ENCODE measurements at regions not wholly inside any gene's neighbourhood (a gene's known extent, or its start where the extent isn't known, plus 50 kb on each side); places are given as distances from the start of the nearest gene placed in this dataset.

DNA sequence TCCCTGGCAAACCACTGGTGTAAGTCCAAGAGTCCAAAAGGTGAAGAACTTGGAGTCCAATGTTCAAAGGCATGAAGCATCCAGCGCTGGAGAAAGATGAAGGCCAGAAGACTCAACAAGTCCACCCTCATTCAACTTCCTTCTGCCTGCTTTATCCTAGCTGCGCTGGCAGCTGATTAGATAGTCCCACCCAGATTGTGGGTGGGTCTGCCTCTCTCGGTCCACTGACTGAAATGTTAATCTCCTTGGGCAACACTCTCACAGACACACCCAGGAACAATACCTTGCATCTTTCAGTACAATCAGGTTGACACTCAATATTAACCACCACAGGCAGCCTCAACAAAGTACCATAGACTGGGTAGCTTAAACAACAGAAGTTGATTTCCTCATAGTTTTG, 245.9 kb upstream of the IGF1R start:
- H3K4me3 ChIP-seq (replicated peaks; ENCODE audit: insufficient read depth, low read length): no peak overlapping the region
- no peak for DNase-seq (ENCODE audit: low read depth in 1 of 2, low spot score in 1 of 2)
- no peak for TF ChIP-seq GABPA (IDR thresholded peaks at IDR 0.05; ENCODE audit: low read depth)
- TF ChIP-seq, protein P1, sequence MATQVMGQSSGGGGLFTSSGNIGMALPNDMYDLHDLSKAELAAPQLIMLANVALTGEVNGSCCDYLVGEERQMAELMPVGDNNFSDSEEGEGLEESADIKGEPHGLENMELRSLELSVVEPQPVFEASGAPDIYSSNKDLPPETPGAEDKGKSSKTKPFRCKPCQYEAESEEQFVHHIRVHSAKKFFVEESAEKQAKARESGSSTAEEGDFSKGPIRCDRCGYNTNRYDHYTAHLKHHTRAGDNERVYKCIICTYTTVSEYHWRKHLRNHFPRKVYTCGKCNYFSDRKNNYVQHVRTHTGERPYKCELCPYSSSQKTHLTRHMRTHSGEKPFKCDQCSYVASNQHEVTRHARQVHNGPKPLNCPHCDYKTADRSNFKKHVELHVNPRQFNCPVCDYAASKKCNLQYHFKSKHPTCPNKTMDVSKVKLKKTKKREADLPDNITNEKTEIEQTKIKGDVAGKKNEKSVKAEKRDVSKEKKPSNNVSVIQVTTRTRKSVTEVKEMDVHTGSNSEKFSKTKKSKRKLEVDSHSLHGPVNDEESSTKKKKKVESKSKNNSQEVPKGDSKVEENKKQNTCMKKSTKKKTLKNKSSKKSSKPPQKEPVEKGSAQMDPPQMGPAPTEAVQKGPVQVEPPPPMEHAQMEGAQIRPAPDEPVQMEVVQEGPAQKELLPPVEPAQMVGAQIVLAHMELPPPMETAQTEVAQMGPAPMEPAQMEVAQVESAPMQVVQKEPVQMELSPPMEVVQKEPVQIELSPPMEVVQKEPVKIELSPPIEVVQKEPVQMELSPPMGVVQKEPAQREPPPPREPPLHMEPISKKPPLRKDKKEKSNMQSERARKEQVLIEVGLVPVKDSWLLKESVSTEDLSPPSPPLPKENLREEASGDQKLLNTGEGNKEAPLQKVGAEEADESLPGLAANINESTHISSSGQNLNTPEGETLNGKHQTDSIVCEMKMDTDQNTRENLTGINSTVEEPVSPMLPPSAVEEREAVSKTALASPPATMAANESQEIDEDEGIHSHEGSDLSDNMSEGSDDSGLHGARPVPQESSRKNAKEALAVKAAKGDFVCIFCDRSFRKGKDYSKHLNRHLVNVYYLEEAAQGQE (IDR thresholded peaks at IDR 0.05; ENCODE audit: insufficient replicate concordance, low read depth): no peak
- no peak for TF ChIP-seq SPI1 (IDR thresholded peaks at IDR 0.05; ENCODE audit: borderline replicate concordance, low read depth)
- TF ChIP-seq POLR2AphosphoS5 (IDR thresholded peaks at IDR 0.05; ENCODE audit: low read depth): no peak
- TF ChIP-seq, protein P2, sequence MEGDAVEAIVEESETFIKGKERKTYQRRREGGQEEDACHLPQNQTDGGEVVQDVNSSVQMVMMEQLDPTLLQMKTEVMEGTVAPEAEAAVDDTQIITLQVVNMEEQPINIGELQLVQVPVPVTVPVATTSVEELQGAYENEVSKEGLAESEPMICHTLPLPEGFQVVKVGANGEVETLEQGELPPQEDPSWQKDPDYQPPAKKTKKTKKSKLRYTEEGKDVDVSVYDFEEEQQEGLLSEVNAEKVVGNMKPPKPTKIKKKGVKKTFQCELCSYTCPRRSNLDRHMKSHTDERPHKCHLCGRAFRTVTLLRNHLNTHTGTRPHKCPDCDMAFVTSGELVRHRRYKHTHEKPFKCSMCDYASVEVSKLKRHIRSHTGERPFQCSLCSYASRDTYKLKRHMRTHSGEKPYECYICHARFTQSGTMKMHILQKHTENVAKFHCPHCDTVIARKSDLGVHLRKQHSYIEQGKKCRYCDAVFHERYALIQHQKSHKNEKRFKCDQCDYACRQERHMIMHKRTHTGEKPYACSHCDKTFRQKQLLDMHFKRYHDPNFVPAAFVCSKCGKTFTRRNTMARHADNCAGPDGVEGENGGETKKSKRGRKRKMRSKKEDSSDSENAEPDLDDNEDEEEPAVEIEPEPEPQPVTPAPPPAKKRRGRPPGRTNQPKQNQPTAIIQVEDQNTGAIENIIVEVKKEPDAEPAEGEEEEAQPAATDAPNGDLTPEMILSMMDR (IDR thresholded peaks at IDR 0.05; ENCODE audit: insufficient read depth, low read length): no peak
- no peak overlapping the region for H3K27ac ChIP-seq (replicated peaks)
- no peaks in the 10 kb centered on the region for H3K27me3 ChIP-seq (ENCODE audit: insufficient read depth, poor library complexity, severe bottlenecking)

DNA sequence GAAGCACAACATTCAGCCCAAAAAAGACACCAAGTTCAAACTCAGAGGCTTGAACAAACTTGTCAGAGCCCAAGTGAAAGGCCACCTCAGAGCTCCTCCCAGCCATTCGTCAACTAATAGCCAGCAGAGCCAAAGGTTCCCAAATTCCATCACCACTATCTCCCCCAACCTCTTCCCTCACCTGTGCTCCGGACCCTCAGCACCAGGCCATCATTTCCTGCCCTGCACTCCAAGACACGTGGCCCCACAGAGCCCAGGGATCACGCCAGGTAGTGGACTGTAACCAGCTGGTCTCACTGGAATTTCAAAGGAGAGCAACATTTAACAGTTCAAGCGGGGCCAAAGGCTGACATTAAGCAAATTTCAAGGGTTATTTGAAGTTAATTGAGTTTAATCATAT, 245.2 kb upstream of the IGF1R start:
- Histone ChIP-seq H3K27ac (replicated peaks) (no peak overlapping the region), H3K27me3 (ENCODE audit: insufficient read depth, poor library complexity, severe bottlenecking) (no peaks in the 10 kb centered on the region), H3K4me3 (replicated peaks; ENCODE audit: insufficient read depth, low read length) (no peak overlapping the region)
- no peak for TF ChIP-seq SPI1 (IDR thresholded peaks at IDR 0.05; ENCODE audit: borderline replicate concordance, low read depth)
- TF ChIP-seq, protein P1 (IDR thresholded peaks at IDR 0.05; ENCODE audit: insufficient replicate concordance, low read depth): no peak
- TF ChIP-seq POLR2AphosphoS5 (IDR thresholded peaks at IDR 0.05; ENCODE audit: low read depth): no peak
- TF ChIP-seq, protein P2 (IDR thresholded peaks at IDR 0.05; ENCODE audit: insufficient read depth, low read length): no peak
- no peak for TF ChIP-seq GABPA (IDR thresholded peaks at IDR 0.05; ENCODE audit: low read depth)
- DNase-seq (ENCODE audit: low read depth in 1 of 2, low spot score in 1 of 2): no peak

DNA sequence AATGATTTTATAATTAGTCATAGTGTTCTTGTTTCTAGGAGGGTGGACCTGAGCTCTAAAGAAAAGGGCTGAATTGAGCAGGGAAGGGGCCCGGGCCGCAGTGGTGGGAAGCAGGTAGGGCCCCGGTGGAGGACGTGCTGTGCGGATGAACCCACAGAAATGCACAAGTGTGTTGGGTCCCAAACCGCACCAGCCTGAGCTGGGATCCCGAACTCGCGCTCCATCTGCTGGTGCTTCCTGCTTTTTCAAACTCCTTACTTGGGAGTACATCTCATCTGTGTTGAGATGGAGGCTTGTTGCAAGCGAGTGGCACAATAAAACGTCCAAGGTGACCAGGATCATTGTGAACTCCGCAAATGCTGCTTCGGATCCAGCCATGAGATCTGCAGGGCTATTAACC, 244.8 kb upstream of the IGF1R start:
- DNase-seq (ENCODE audit: low read depth in 1 of 2, low spot score in 1 of 2): no peak
- Histone ChIP-seq H3K27me3 (ENCODE audit: insufficient read depth, poor library complexity, severe bottlenecking) (no peaks in the 10 kb centered on the region), H3K27ac (replicated peaks) (no peak overlapping the region), H3K4me3 (replicated peaks; ENCODE audit: insufficient read depth, low read length) (no peak overlapping the region)
- TF ChIP-seq, protein P2 (IDR thresholded peaks at IDR 0.05; ENCODE audit: insufficient read depth, low read length): no peak
- TF ChIP-seq GABPA (IDR thresholded peaks at IDR 0.05; ENCODE audit: low read depth): no peak
- TF ChIP-seq SPI1 (IDR thresholded peaks at IDR 0.05; ENCODE audit: borderline replicate concordance, low read depth): no peak
- TF ChIP-seq, protein P1 (IDR thresholded peaks at IDR 0.05; ENCODE audit: insufficient replicate concordance, low read depth): no peak
- TF ChIP-seq POLR2AphosphoS5 (IDR thresholded peaks at IDR 0.05; ENCODE audit: low read depth): no peak
